ENCODE measurements at regions not wholly inside any gene's neighbourhood (a gene's known extent, or its start where the extent isn't known, plus 50 kb on each side); places are given as distances from the start of the nearest gene placed in this dataset.

- H2AFZ ChIP-seq (ENCODE audit: low read length, unreplicated experiment) = peak overlapping the region; percentile 34
- H3K79me2 ChIP-seq (ENCODE audit: control insufficient read depth, insufficient read depth, low read length, unreplicated experiment) = no peaks in the 10 kb centered on the region
- no peak overlapping the region for H3K4me3 ChIP-seq (ENCODE audit: low read depth, low read length)
- no peaks in the 10 kb centered on the region for H3K36me3 ChIP-seq (ENCODE audit: insufficient read depth, low read length)
- H3K27ac ChIP-seq (ENCODE audit: low read depth, low read length) = peak overlapping the region; percentile 69
- no peaks in the 10 kb centered on the region for H3K27me3 ChIP-seq (ENCODE audit: insufficient read depth, low read length)
- peaks cover 10% of the 10 kb centered on the region for H3K4me1 ChIP-seq (ENCODE audit: control insufficient read depth, insufficient read depth, low read length, unreplicated experiment)
Observed at GRCh38 chr12:116492703-116493324, 66.4 kb upstream of the MAP1LC3B2 start.

- H3K27me3 ChIP-seq (ENCODE audit: insufficient read depth, low read length) = no peaks in the 10 kb centered on the region
- H3K4me3 ChIP-seq (ENCODE audit: low read depth, low read length) = no peak overlapping the region
- no peaks in the 10 kb centered on the region for H3K79me2 ChIP-seq (ENCODE audit: control insufficient read depth, insufficient read depth, low read length, unreplicated experiment)
- H3K36me3 ChIP-seq (ENCODE audit: insufficient read depth, low read length) = no peaks in the 10 kb centered on the region
- H2AFZ ChIP-seq (ENCODE audit: low read length, unreplicated experiment) = no peak overlapping the region
- H3K4me1 ChIP-seq (ENCODE audit: control insufficient read depth, insufficient read depth, low read length, unreplicated experiment) = peaks cover 10% of the 10 kb centered on the region
- no peak overlapping the region for H3K27ac ChIP-seq (ENCODE audit: low read depth, low read length)
Observed at GRCh38 chr12:116495260-116495659, 63.9 kb upstream of the MAP1LC3B2 start.

- Histone ChIP-seq H2AFZ (ENCODE audit: low read length, unreplicated experiment) (no peak overlapping the region), H3K79me2 (ENCODE audit: control insufficient read depth, insufficient read depth, low read length, unreplicated experiment) (no peaks in the 10 kb centered on the region), H3K4me3 (ENCODE audit: low read depth, low read length) (no peak overlapping the region), H3K27me3 (ENCODE audit: insufficient read depth, low read length) (no peaks in the 10 kb centered on the region), H3K4me1 (ENCODE audit: control insufficient read depth, insufficient read depth, low read length, unreplicated experiment) (peaks cover 10% of the 10 kb centered on the region), H3K36me3 (ENCODE audit: insufficient read depth, low read length) (no peaks in the 10 kb centered on the region), H3K27ac (ENCODE audit: low read depth, low read length) (no peak overlapping the region)
Observed at GRCh38 chr12:116497051-116497591, 62.1 kb upstream of the MAP1LC3B2 start.

GRCh38 chr12:116498471-116498870 is 60.7 kb upstream of the MAP1LC3B2 start:
- no peaks in the 10 kb centered on the region for H3K36me3 ChIP-seq (ENCODE audit: insufficient read depth, low read length)
- no peak overlapping the region for H3K4me3 ChIP-seq (ENCODE audit: low read depth, low read length)
- H3K79me2 ChIP-seq (ENCODE audit: control insufficient read depth, insufficient read depth, low read length, unreplicated experiment) = no peaks in the 10 kb centered on the region
- H2AFZ ChIP-seq (ENCODE audit: low read length, unreplicated experiment) = no peak overlapping the region
- H3K27ac ChIP-seq (ENCODE audit: low read depth, low read length) = no peak overlapping the region
- H3K4me1 ChIP-seq (ENCODE audit: control insufficient read depth, insufficient read depth, low read length, unreplicated experiment) = peaks cover 6% of the 10 kb centered on the region
- H3K27me3 ChIP-seq (ENCODE audit: insufficient read depth, low read length) = no peaks in the 10 kb centered on the region

GRCh38 chr12:116502141-116502725 is 56.9 kb upstream of the MAP1LC3B2 start:
- H3K4me1 ChIP-seq (ENCODE audit: control insufficient read depth, insufficient read depth, low read length, unreplicated experiment) = no peaks in the 10 kb centered on the region
- H3K36me3 ChIP-seq (ENCODE audit: insufficient read depth, low read length) = no peaks in the 10 kb centered on the region
- no peak overlapping the region for H3K27ac ChIP-seq (ENCODE audit: low read depth, low read length)
- H3K27me3 ChIP-seq (ENCODE audit: insufficient read depth, low read length) = no peaks in the 10 kb centered on the region
- no peak overlapping the region for H3K4me3 ChIP-seq (ENCODE audit: low read depth, low read length)
- no peaks in the 10 kb centered on the region for H3K79me2 ChIP-seq (ENCODE audit: control insufficient read depth, insufficient read depth, low read length, unreplicated experiment)
- H2AFZ ChIP-seq (ENCODE audit: low read length, unreplicated experiment) = no peak overlapping the region

GRCh38 chr12:116502989-116503496 is 56.1 kb upstream of the MAP1LC3B2 start:
- Histone ChIP-seq H2AFZ (ENCODE audit: low read length, unreplicated experiment) (no peak overlapping the region), H3K79me2 (ENCODE audit: control insufficient read depth, insufficient read depth, low read length, unreplicated experiment) (no peaks in the 10 kb centered on the region), H3K36me3 (ENCODE audit: insufficient read depth, low read length) (no peaks in the 10 kb centered on the region), H3K27ac (ENCODE audit: low read depth, low read length) (no peak overlapping the region), H3K27me3 (ENCODE audit: insufficient read depth, low read length) (no peaks in the 10 kb centered on the region), H3K4me3 (ENCODE audit: low read depth, low read length) (no peak overlapping the region), H3K4me1 (ENCODE audit: control insufficient read depth, insufficient read depth, low read length, unreplicated experiment) (peaks cover 3% of the 10 kb centered on the region)

- H3K4me3 ChIP-seq (ENCODE audit: low read depth, low read length) = no peak overlapping the region
- no peak overlapping the region for H3K27ac ChIP-seq (ENCODE audit: low read depth, low read length)
- H3K4me1 ChIP-seq (ENCODE audit: control insufficient read depth, insufficient read depth, low read length, unreplicated experiment) = peaks cover 11% of the 10 kb centered on the region
- H2AFZ ChIP-seq (ENCODE audit: low read length, unreplicated experiment) = no peak overlapping the region
- no peaks in the 10 kb centered on the region for H3K36me3 ChIP-seq (ENCODE audit: insufficient read depth, low read length)
- H3K27me3 ChIP-seq (ENCODE audit: insufficient read depth, low read length) = no peaks in the 10 kb centered on the region
- no peaks in the 10 kb centered on the region for H3K79me2 ChIP-seq (ENCODE audit: control insufficient read depth, insufficient read depth, low read length, unreplicated experiment)
Observed at GRCh38 chr12:116504438-116504837, 54.7 kb upstream of the MAP1LC3B2 start.

GRCh38 chr12:116506697-116507064 is 52.5 kb upstream of the MAP1LC3B2 start:
- no peaks in the 10 kb centered on the region for H3K36me3 ChIP-seq (ENCODE audit: insufficient read depth, low read length)
- H3K79me2 ChIP-seq (ENCODE audit: control insufficient read depth, insufficient read depth, low read length, unreplicated experiment) = no peaks in the 10 kb centered on the region
- H3K27ac ChIP-seq (ENCODE audit: low read depth, low read length) = no peak overlapping the region
- H3K4me3 ChIP-seq (ENCODE audit: low read depth, low read length) = no peak overlapping the region
- peaks cover 11% of the 10 kb centered on the region for H3K4me1 ChIP-seq (ENCODE audit: control insufficient read depth, insufficient read depth, low read length, unreplicated experiment)
- no peaks in the 10 kb centered on the region for H3K27me3 ChIP-seq (ENCODE audit: insufficient read depth, low read length)
- no peak overlapping the region for H2AFZ ChIP-seq (ENCODE audit: low read length, unreplicated experiment)

- H2AFZ ChIP-seq (ENCODE audit: low read length, unreplicated experiment) = peak overlapping the region; percentile 67
- no peaks in the 10 kb centered on the region for H3K27me3 ChIP-seq (ENCODE audit: insufficient read depth, low read length)
- peak overlapping the region; percentile 34 for H3K27ac ChIP-seq (ENCODE audit: low read depth, low read length)
- H3K36me3 ChIP-seq (ENCODE audit: insufficient read depth, low read length) = no peaks in the 10 kb centered on the region
- H3K79me2 ChIP-seq (ENCODE audit: control insufficient read depth, insufficient read depth, low read length, unreplicated experiment) = no peaks in the 10 kb centered on the region
- peak overlapping the region; percentile 76 for H3K4me3 ChIP-seq (ENCODE audit: low read depth, low read length)
- H3K4me1 ChIP-seq (ENCODE audit: control insufficient read depth, insufficient read depth, low read length, unreplicated experiment) = peaks cover 11% of the 10 kb centered on the region
Observed at GRCh38 chr12:116508145-116509121, 50.7 kb upstream of the MAP1LC3B2 start.

Data from ACC112 (cell line).